K562 (cell line): ENCODE measurements at regions not wholly inside any gene's neighbourhood (a gene's known extent, or its start where the extent isn't known, plus 50 kb on each side); places are given as distances from the start of the nearest gene placed in this dataset.

Experiments
- ATF1 ChIP-seq, 2 experiments: fragments of 450-650 bp in 1 of 2; IDR thresholded peaks; 2 replicates each; pipeline ENCODE4 v1.6.1; 2016; ENCODE audit warnings: missing compliant biosample characterization in 1 of 2, missing genetic modification characterization in 1 of 2
- CCAR2 ChIP-seq: fragments of 200-400 bp; formaldehyde crosslinking; IDR thresholded peaks from 2 replicates; pipeline ENCODE4 v1.6.1; 2017; ENCODE audit warnings: mild to moderate bottlenecking, low read depth, low read length
- CTCF ChIP-seq, 3 experiments: IDR thresholded peaks in 2 of 3; conservative IDR thresholded peaks in 1 of 3; 2 replicates each; pipeline ENCODE4 v1.5.1; 2011 to 2012; ENCODE audit warnings: low read length in 3 of 3, mild to moderate bottlenecking in 3 of 3, control low read depth in 2 of 3, improper control_type of control experiment in 1 of 3, inconsistent platforms in 1 of 3, low read depth in 1 of 3, mixed read lengths in 1 of 3, moderate library complexity in 1 of 3; ENCODE audit not compliant: insufficient read depth in 2 of 3
- EGR1 ChIP-seq: fragments of 450-650 bp; conservative IDR thresholded peaks from 2 replicates; pipeline ENCODE4 v1.6.1; 2017; ENCODE audit warnings: mild to moderate bottlenecking
- EP300 ChIP-seq: IDR thresholded peaks from 2 replicates; pipeline ENCODE4 v1.6.1; 2012; ENCODE audit warnings: low read length, improper control_type of control experiment
- EZH2 ChIP-seq: IDR thresholded peaks from 2 replicates; pipeline ENCODE4 v1.6.1; 2012; ENCODE audit warnings: low read depth, mild to moderate bottlenecking, inconsistent platforms, low read length, borderline replicate concordance
- HDAC3 ChIP-seq: fragments of 450-650 bp; IDR thresholded peaks from 2 replicates; pipeline ENCODE4 v1.6.1; 2018; ENCODE audit warnings: borderline replicate concordance, mild to moderate bottlenecking, moderate library complexity; ENCODE audit not compliant: partially characterized antibody
- MED1 ChIP-seq: sonication (generic); formaldehyde crosslinking; IDR thresholded peaks from 2 replicates; pipeline ENCODE4 v1.8.1; 2023; ENCODE audit warnings: missing genetic modification reagents, borderline replicate concordance
- POLR2A ChIP-seq: fragments of 450-650 bp; conservative IDR thresholded peaks from 2 replicates; pipeline ENCODE4 v1.6.1; 2016
- POLR2AphosphoS5 ChIP-seq: IDR thresholded peaks from 2 replicates; pipeline ENCODE4 v1.6.1; 2011; ENCODE audit warnings: mild to moderate bottlenecking, low read depth, low read length, moderate library complexity; ENCODE audit not compliant: control insufficient read depth, insufficient read depth
- REST ChIP-seq, 2 experiments: fragments of 450-650 bp; formaldehyde crosslinking in 1 of 2; IDR thresholded peaks; 2 replicates each; pipeline versions ENCODE4 v1.4.0 to v1.6.1; 2014 to 2020; ENCODE audit warnings: mild to moderate bottlenecking in 2 of 2, borderline replicate concordance in 1 of 2, low read depth in 1 of 2
- SIRT6 ChIP-seq: IDR thresholded peaks from one replicate; pipeline ENCODE4 v1.6.1; 2012; ENCODE audit warnings: low read depth, mild to moderate bottlenecking, control low read depth, inconsistent platforms, low read length, moderate library complexity
- ZNF431 ChIP-seq: sonication (generic); formaldehyde crosslinking; IDR thresholded peaks from 2 replicates; pipeline ENCODE4 v1.8.0; 2022; ENCODE audit warnings: mild to moderate bottlenecking, missing genetic modification reagents

- TF ChIP-seq HDAC3, result no peak
- no peak for TF ChIP-seq CTCF (IDR thresholded peaks at IDR 0.05 in 2 of 3, conservative IDR thresholded peaks at IDR 0.05 in 1 of 3; ENCODE audit: insufficient read depth in 2 of 3, low read depth in 1 of 3, low read length in 3 of 3)
- no peak for TF ChIP-seq ZNF431 (CRISPR knock-in tag)
- no peak for TF ChIP-seq POLR2A
- no peak for TF ChIP-seq SIRT6
- TF ChIP-seq EGR1, result no peak
- TF ChIP-seq EP300, result no peak
- TF ChIP-seq CCAR2, result no peak
- TF ChIP-seq EZH2, result no peak
- no peak for TF ChIP-seq REST (IDR thresholded peaks at IDR 0.05; ENCODE audit: borderline replicate concordance)
- no peak for TF ChIP-seq REST (CRISPR knock-in tag; IDR thresholded peaks at IDR 0.05; ENCODE audit: low read depth)
- no peak for TF ChIP-seq POLR2AphosphoS5
- TF ChIP-seq MED1 (CRISPR knock-in tag), result no peak
- TF ChIP-seq ATF1 (CRISPR knock-in tag; IDR thresholded peaks at IDR 0.05), result no peak
- TF ChIP-seq ATF1 (tag; IDR thresholded peaks at IDR 0.05), result no peak
Observed at GRCh38 chr4:31126881-31127398, 406.8 kb downstream of the PCDH7 start.
